ENCODE measurements at regions not wholly inside any gene's neighbourhood (a gene's known extent, or its start where the extent isn't known, plus 50 kb on each side); places are given as distances from the start of the nearest gene placed in this dataset.

DNA sequence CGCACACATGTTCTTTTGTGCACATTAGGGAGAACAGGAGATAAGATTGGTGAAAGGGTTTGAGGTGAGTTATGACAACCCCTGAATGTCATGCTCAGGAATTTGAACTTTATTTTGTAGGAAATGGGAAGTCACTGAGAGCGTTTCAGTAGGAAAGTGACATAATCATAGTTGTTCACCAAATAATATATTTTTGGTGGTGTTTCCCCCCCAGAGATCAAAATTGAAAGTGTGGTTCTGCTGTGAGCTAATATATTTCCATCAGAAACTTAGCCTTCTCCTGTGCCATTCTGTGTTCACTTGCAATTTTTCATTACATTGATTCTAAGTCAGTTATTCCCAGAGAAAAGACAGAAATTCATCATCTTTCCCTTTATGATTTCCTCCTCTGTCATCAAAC is 64.1 kb upstream of the RCN1 start:
- no peak for DNase-seq
- Histone ChIP-seq H3K27ac (no peak overlapping the region), H3K4me3 (no peak overlapping the region), H3K4me1 (no peaks in the 10 kb centered on the region), H3K9me3 (no peaks in the 10 kb centered on the region), H3K36me3 (no peaks in the 10 kb centered on the region), H3K27me3 (no peaks in the 10 kb centered on the region)
- no peak for TF ChIP-seq POLR2A (IDR thresholded peaks at IDR 0.05)
- TF ChIP-seq, protein P1, sequence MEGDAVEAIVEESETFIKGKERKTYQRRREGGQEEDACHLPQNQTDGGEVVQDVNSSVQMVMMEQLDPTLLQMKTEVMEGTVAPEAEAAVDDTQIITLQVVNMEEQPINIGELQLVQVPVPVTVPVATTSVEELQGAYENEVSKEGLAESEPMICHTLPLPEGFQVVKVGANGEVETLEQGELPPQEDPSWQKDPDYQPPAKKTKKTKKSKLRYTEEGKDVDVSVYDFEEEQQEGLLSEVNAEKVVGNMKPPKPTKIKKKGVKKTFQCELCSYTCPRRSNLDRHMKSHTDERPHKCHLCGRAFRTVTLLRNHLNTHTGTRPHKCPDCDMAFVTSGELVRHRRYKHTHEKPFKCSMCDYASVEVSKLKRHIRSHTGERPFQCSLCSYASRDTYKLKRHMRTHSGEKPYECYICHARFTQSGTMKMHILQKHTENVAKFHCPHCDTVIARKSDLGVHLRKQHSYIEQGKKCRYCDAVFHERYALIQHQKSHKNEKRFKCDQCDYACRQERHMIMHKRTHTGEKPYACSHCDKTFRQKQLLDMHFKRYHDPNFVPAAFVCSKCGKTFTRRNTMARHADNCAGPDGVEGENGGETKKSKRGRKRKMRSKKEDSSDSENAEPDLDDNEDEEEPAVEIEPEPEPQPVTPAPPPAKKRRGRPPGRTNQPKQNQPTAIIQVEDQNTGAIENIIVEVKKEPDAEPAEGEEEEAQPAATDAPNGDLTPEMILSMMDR (IDR thresholded peaks at IDR 0.05): no peak
- intact Hi-C loops (cut with DNase I): no loop called here
- no peak for ATAC-seq
- WGBS (ENCODE audit: insufficient coverage, low coverage, low lambda C conversion rate, missing lambda C conversion rate): 65% methylated on average over 2 of the region's 2 CpGs

DNA sequence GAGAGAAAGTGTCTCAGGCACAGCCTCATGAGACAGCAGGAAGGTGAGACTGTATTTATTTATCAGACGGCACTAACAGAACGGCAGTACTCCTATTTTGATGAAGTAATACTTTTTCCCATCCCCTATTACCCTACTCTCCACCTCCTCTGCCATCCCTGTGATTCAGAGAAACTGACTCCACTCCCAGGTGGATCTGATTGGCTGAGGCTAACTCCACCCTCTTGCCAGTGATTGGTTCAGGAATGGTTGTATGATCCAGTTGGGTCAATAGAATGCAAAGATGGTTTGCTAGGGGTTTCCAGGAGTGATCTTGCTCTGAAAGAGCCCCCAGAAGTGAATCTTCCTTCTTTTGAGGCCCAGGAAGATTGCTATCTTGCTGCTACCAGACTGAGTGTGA is 65.9 kb upstream of the RCN1 start:
- Histone ChIP-seq H3K9me3 (no peaks in the 10 kb centered on the region), H3K4me1 (no peaks in the 10 kb centered on the region), H3K4me3 (no peak overlapping the region), H3K27me3 (no peaks in the 10 kb centered on the region), H3K36me3 (no peaks in the 10 kb centered on the region), H3K27ac (no peak overlapping the region)
- intact Hi-C loops (cut with DNase I): no loop called here
- ATAC-seq (no peak), DNase-seq (no peak)
- TF ChIP-seq, protein P1 (IDR thresholded peaks at IDR 0.05): no peak
- no peak for TF ChIP-seq POLR2A (IDR thresholded peaks at IDR 0.05)
- 88% methylated on average over 2 of the region's 2 CpGs for WGBS (ENCODE audit: insufficient coverage, low coverage, low lambda C conversion rate, missing lambda C conversion rate)

DNA sequence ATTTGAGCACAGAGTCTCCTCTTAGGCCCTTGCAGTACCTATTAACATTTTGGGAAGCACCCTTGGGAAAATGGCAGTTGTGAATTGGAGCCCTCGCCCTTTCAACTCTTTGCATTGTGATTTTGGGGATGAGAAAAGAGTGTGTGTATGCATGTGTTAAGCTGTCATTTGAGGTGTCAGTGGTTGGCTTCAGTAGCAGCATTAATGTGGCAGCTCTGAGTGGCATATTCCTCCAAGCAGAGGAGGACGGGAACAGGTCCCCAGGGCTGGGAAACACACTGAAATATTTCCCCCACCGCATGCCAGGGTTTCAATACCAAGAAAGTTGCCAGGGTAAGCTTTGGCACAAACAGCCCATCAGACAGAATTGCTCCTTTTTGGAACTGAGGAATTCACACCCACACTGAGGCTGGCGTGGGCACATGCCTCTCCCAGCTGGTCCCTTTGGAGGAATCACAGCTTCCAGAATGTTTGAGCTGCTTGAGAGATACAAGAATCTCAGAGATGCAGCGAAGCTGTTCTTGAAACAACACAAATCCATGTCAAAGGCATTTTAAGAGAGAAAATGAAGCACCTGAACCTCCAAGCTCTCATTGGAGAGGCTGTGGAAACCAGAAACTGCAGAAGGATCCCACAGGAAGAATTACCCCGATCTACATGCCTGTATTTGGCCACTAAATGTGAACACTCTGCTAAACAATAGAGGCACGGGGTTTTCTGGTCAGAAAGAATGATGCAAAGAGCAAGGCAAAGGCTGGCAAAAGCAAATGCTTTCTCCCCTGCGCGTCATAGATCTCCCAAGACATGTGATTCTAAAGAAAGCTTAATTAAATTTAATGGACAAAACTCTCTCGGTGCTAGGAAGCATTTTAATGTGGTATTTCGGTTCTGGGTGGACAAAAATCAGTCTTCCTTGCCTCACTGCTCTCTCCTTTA is 67.2 kb upstream of the RCN1 start:
- Histone ChIP-seq H3K27me3 (no peaks in the 10 kb centered on the region), H3K27ac (no peak overlapping the region), H3K36me3 (no peaks in the 10 kb centered on the region), H3K4me3 (no peak overlapping the region), H3K4me1 (no peaks in the 10 kb centered on the region), H3K9me3 (no peaks in the 10 kb centered on the region)
- no peak for ATAC-seq
- DNase-seq: no peak
- intact Hi-C loops (cut with DNase I): no loop called here
- 61% methylated on average over 7 of the region's 11 CpGs for WGBS (ENCODE audit: insufficient coverage, low coverage, low lambda C conversion rate, missing lambda C conversion rate)
- TF ChIP-seq POLR2A (IDR thresholded peaks at IDR 0.05): no peak
- TF ChIP-seq, protein P1 (IDR thresholded peaks at IDR 0.05): no peak

DNA sequence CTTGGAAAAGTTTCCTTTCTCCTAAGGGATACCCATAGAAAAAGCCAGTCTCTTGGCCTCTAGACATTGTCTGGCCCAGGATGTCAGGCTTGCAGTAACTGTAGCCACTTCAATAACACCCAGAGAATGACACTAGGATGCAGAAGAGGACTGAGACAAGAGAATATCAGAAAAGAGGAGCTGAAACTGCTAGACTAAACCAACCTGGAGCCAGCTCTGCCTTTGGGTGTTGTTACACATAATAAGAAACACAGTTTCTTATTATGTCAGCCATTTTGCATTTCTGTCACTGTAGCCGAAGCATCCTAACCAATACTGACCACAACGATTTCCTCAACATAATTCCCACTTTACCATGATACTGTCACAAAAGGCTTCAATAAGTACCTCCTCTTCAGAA is 72.2 kb upstream of the RCN1 start:
- no peaks in the 10 kb centered on the region for H3K27me3 ChIP-seq
- no peak overlapping the region for H3K4me3 ChIP-seq
- no peak for DNase-seq
- TF ChIP-seq, protein P1 (IDR thresholded peaks at IDR 0.05): no peak
- TF ChIP-seq POLR2A (IDR thresholded peaks at IDR 0.05): no peak
- ATAC-seq: no peak
- no peak overlapping the region for H3K27ac ChIP-seq
- intact Hi-C loops (cut with DNase I): no loop called here
- H3K9me3 ChIP-seq: no peaks in the 10 kb centered on the region
- H3K4me1 ChIP-seq: no peaks in the 10 kb centered on the region
- no peaks in the 10 kb centered on the region for H3K36me3 ChIP-seq
- 49% methylated on average over 2 of the region's 2 CpGs for WGBS (ENCODE audit: insufficient coverage, low coverage, low lambda C conversion rate, missing lambda C conversion rate)
